ENCODE measurements at regions not wholly inside any gene's neighbourhood (a gene's known extent, or its start where the extent isn't known, plus 50 kb on each side); places are given as distances from the start of the nearest gene placed in this dataset.

DNA sequence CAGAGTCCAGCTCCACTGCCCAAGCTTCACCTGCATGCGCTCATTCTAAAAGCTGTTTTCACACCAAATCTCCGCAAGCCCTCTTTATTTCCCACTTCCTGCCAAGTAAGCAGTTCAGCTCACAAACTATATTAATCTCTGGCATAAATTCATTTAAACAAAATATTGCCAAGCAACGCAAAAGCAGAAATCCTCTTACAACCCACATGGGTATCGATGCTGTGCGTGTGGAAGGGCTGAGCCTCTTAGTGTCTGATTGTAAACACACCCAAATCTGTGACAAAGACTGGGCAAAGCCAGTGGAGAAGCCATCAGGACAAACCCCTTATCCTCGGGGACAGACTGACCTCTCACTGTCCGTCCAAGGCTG lies 124.3 kb upstream of the ATP2B2 start:
- DNase-seq, result no peak
- in situ Hi-C loops (cut with MboI; ENCODE audit: low sequenced_read_pairs in 4 of 4), result no loop called here
- Histone ChIP-seq H3K27ac (no peak overlapping the region), H3K4me3 (no peak overlapping the region), H3K36me3 (no peaks in the 10 kb centered on the region), H3K9me3 (no peaks in the 10 kb centered on the region), H3K4me1 (no peaks in the 10 kb centered on the region), H3K27me3 (no peaks in the 10 kb centered on the region)
- no peak for ATAC-seq
- TF ChIP-seq POLR2A (IDR thresholded peaks at IDR 0.05), result no peak
- TF ChIP-seq, protein P1, sequence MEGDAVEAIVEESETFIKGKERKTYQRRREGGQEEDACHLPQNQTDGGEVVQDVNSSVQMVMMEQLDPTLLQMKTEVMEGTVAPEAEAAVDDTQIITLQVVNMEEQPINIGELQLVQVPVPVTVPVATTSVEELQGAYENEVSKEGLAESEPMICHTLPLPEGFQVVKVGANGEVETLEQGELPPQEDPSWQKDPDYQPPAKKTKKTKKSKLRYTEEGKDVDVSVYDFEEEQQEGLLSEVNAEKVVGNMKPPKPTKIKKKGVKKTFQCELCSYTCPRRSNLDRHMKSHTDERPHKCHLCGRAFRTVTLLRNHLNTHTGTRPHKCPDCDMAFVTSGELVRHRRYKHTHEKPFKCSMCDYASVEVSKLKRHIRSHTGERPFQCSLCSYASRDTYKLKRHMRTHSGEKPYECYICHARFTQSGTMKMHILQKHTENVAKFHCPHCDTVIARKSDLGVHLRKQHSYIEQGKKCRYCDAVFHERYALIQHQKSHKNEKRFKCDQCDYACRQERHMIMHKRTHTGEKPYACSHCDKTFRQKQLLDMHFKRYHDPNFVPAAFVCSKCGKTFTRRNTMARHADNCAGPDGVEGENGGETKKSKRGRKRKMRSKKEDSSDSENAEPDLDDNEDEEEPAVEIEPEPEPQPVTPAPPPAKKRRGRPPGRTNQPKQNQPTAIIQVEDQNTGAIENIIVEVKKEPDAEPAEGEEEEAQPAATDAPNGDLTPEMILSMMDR (IDR thresholded peaks at IDR 0.05 in 4 of 5, conservative IDR thresholded peaks at IDR 0.05 in 1 of 5), result no peak
- intact Hi-C loops (cut with DNase I; ENCODE audit: low total_unique reads), result no loop called here

DNA sequence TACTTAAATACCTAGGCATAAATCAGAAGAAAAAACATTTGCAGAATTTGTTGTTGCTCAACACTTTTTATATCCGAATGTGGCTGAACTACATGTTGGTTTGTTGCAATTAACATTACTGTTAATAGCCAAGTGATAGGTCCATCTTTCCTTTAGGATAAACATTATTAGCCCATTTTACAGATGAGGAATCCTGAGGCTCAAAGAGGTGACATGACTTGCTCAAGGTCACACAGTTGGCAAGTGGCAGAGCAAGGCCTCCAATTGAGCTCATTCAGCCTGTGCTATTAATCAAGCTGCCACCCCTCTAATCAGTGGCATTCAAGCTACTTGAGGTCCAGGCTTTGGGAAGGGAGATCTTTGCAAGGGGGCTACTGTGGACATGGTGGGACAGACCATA lies 125.8 kb upstream of the ATP2B2 start:
- H3K4me1 ChIP-seq, result no peaks in the 10 kb centered on the region
- in situ Hi-C loops (cut with MboI; ENCODE audit: low sequenced_read_pairs in 4 of 4), result no loop called here
- no peaks in the 10 kb centered on the region for H3K36me3 ChIP-seq
- no peak for ATAC-seq
- no peak for DNase-seq
- H3K4me3 ChIP-seq, result no peak overlapping the region
- H3K9me3 ChIP-seq, result no peaks in the 10 kb centered on the region
- TF ChIP-seq, protein P1 (IDR thresholded peaks at IDR 0.05 in 4 of 5, conservative IDR thresholded peaks at IDR 0.05 in 1 of 5), result no peak
- TF ChIP-seq POLR2A (IDR thresholded peaks at IDR 0.05), result no peak
- intact Hi-C loops (cut with DNase I; ENCODE audit: low total_unique reads), result no loop called here
- no peaks in the 10 kb centered on the region for H3K27me3 ChIP-seq
- no peak overlapping the region for H3K27ac ChIP-seq

DNA sequence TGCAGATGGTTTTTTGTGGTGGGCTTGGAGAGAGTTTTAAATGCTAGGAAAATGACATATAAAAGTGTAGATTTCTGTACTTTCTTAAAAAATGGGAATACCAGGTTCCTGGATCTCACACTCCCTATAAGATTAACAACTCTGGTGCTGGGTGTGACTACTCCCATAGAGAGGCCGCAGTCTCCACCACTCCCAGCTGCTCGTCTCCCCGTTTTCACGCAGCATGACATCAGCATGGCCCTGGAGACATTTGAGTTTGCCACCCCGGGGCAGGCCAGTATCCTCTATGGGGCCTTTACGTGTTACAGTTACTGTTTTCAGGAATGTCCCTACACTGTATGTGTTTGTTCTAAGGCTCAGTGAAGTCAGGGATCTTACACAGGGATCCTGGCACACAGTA lies 126.7 kb upstream of the ATP2B2 start:
- intact Hi-C loops (cut with DNase I; ENCODE audit: low total_unique reads), result no loop called here

DNA sequence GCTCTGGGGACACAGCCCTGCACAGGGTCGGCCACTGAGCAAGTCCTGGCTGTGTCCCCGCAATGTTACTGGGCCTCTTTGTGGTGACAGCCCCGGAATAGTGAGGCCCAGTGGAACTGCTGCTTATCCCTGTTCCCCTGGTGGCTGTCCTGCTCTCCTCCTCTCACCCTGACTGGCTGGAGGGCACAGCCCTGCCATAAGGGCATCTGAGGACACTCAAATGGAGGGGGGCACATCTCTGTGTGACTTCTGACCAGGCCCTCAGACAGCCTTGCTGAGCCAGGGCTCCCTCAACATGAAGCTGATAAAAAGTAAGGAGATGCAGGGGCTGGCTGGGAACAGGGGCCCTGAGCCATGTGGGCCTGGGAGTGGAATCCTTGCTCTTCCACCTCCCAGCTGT lies 127.4 kb upstream of the ATP2B2 start:
- in situ Hi-C loops (cut with MboI; ENCODE audit: low sequenced_read_pairs in 4 of 4), result no loop called here
- Histone ChIP-seq H3K36me3 (no peaks in the 10 kb centered on the region), H3K9me3 (peaks cover 0 to 4% (median 3%) of the 10 kb centered on the region in 3 donors), H3K27ac (no peak overlapping the region), H3K27me3 (no peaks in the 10 kb centered on the region), H3K4me1 (no peaks in the 10 kb centered on the region), H3K4me3 (no peak overlapping the region)
- DNase-seq (no peak), ATAC-seq (no peak)
- TF ChIP-seq, protein P1 (IDR thresholded peaks at IDR 0.05 in 4 of 5, conservative IDR thresholded peaks at IDR 0.05 in 1 of 5), result no peak
- no peak for TF ChIP-seq POLR2A (IDR thresholded peaks at IDR 0.05)
- intact Hi-C loops (cut with DNase I; ENCODE audit: low total_unique reads), result no loop called here

More for the DNA sequence above, 126.7 kb upstream of the ATP2B2 start:
- no peak overlapping the region for H3K4me3 ChIP-seq
- no peaks in the 10 kb centered on the region for H3K36me3 ChIP-seq
- H3K4me1 ChIP-seq, result no peaks in the 10 kb centered on the region
- TF ChIP-seq POLR2A (IDR thresholded peaks at IDR 0.05), result no peak
- TF ChIP-seq, protein P1 (IDR thresholded peaks at IDR 0.05 in 4 of 5, conservative IDR thresholded peaks at IDR 0.05 in 1 of 5), result no peak
- H3K27me3 ChIP-seq, result no peaks in the 10 kb centered on the region
- H3K27ac ChIP-seq, result no peak overlapping the region
- in situ Hi-C loops (cut with MboI; ENCODE audit: low sequenced_read_pairs in 4 of 4), result no loop called here
- no peaks in the 10 kb centered on the region for H3K9me3 ChIP-seq
- ATAC-seq, result no peak
- DNase-seq, result no peak

DNA sequence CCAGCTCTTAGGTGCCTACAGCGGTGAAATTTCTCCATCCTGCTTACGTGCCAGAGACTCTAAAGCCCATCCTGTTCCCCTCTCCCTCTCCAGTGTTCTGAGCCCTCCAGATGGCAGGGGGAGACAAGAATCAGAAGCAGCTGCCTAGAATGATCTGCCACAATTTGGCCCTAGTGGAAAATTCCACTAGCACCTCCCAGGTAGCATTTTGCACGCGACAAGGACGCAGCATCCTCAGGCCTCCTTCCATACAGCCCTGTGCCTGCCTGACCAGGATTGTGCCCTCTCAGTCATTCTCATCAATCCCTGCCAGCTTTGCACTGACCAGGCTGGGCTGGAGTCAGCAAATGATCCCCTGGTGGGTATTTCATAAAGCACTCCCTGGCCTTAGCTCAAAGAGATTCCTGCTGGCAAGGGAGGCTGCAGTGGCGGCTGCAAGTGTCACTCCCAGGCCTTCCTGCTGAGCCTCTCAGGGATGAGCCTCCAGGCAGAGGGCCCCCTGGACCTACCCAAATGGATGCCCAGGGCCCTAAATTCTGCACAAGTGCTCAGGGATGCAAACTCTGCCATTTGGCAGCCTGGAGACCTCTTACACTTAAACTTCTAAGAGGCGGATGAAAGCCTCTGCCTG lies 130.2 kb upstream of the ATP2B2 start:
- ATAC-seq, result no peak
- DNase-seq, result no peak
- H3K4me1 ChIP-seq, result no peaks in the 10 kb centered on the region
- H3K9me3 ChIP-seq, result peaks cover 0 to 7% (median 4%) of the 10 kb centered on the region in 3 donors
- no peaks in the 10 kb centered on the region for H3K27me3 ChIP-seq
- TF ChIP-seq POLR2A (IDR thresholded peaks at IDR 0.05), result no peak
- TF ChIP-seq, protein P1 (IDR thresholded peaks at IDR 0.05 in 4 of 5, conservative IDR thresholded peaks at IDR 0.05 in 1 of 5), result no peak
- H3K36me3 ChIP-seq, result no peaks in the 10 kb centered on the region
- no peak overlapping the region for H3K4me3 ChIP-seq
- in situ Hi-C loops (cut with MboI; ENCODE audit: low sequenced_read_pairs in 4 of 4) (no loop called here), intact Hi-C loops (cut with DNase I; ENCODE audit: low total_unique reads) (no loop called here)
- H3K27ac ChIP-seq, result no peak overlapping the region
